ENCODE measurements at regions not wholly inside any gene's neighbourhood (a gene's known extent, or its start where the extent isn't known, plus 50 kb on each side); places are given as distances from the start of the nearest gene placed in this dataset.

DNA sequence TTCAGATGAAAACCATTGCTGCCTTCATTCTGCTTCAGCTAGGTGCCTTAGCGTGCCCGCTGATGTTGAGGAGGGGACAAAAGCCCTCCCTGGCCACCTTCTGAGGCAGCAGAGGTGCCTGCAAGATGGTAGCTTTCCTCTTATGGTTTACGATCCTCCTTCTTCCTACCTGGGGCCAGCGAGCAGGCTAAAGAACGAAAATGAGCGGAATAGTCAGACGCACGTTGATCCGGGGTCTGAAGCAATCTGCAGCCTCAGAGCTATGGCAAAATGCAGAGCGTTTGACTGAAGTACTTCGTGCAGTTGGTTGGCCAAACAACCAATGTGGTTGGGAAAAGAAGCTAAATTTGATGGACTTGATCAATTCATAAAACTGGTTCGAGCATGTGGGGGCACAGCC, 95.5 kb downstream of the GATA3 start:
- no peak for TF ChIP-seq POLR2A (IDR thresholded peaks at IDR 0.05)
- no peak for TF ChIP-seq POLR2AphosphoS5 (IDR thresholded peaks at IDR 0.05)
- TF ChIP-seq, protein P1, sequence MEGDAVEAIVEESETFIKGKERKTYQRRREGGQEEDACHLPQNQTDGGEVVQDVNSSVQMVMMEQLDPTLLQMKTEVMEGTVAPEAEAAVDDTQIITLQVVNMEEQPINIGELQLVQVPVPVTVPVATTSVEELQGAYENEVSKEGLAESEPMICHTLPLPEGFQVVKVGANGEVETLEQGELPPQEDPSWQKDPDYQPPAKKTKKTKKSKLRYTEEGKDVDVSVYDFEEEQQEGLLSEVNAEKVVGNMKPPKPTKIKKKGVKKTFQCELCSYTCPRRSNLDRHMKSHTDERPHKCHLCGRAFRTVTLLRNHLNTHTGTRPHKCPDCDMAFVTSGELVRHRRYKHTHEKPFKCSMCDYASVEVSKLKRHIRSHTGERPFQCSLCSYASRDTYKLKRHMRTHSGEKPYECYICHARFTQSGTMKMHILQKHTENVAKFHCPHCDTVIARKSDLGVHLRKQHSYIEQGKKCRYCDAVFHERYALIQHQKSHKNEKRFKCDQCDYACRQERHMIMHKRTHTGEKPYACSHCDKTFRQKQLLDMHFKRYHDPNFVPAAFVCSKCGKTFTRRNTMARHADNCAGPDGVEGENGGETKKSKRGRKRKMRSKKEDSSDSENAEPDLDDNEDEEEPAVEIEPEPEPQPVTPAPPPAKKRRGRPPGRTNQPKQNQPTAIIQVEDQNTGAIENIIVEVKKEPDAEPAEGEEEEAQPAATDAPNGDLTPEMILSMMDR (IDR thresholded peaks at IDR 0.05): no peak
- TF ChIP-seq EP300 (IDR thresholded peaks at IDR 0.05): no peak
- Histone ChIP-seq H3K4me3 (no peak overlapping the region), H3K4me1 (no peaks in the 10 kb centered on the region), H3K27me3 (no peaks in the 10 kb centered on the region), H3K36me3 (no peaks in the 10 kb centered on the region), H3K27ac (no peak overlapping the region), H3K9me3 (no peaks in the 10 kb centered on the region)
- 86 to 87% methylated on average over 12 of the region's 12 CpGs for WGBS, 2 donors
- DNase-seq: no peak
- intact Hi-C loops (cut with DNase I): no loop called here

DNA sequence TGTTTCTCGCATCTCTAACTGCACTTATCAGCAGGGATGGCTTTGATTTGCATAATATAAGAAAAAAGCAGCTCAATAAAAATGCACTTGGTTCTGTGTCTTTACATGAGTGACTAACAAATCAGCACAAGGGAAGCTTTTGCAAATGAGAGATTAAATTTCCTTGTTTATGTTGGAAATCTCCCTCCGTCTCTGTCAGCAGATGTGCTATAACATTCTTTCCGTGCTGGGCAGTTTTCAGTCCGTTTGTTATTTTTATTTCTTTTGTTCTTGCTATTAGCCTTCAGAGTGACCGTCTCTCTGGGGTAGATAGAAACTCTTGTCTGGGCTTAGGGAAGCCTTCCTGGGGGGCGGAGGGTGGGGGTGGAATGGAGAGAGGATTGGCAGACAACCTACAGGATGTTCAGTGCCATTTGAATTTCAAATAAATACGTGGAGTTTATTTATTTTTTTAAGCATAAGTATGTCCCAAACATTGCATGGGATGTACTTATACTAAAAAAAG, 96.0 kb downstream of the GATA3 start:
- TF ChIP-seq, protein P1 (IDR thresholded peaks at IDR 0.05): no peak
- TF ChIP-seq POLR2A (IDR thresholded peaks at IDR 0.05): no peak
- no peak for TF ChIP-seq POLR2AphosphoS5 (IDR thresholded peaks at IDR 0.05)
- no peak for TF ChIP-seq EP300 (IDR thresholded peaks at IDR 0.05)
- Histone ChIP-seq H3K27ac (no peak overlapping the region), H3K36me3 (no peaks in the 10 kb centered on the region), H3K4me3 (no peak overlapping the region), H3K27me3 (no peaks in the 10 kb centered on the region), H3K4me1 (no peaks in the 10 kb centered on the region), H3K9me3 (no peaks in the 10 kb centered on the region)
- intact Hi-C loops (cut with DNase I): no loop called here
- 76 to 78% methylated on average over 7 of the region's 7 CpGs for WGBS, 2 donors
- no peak for DNase-seq

DNA sequence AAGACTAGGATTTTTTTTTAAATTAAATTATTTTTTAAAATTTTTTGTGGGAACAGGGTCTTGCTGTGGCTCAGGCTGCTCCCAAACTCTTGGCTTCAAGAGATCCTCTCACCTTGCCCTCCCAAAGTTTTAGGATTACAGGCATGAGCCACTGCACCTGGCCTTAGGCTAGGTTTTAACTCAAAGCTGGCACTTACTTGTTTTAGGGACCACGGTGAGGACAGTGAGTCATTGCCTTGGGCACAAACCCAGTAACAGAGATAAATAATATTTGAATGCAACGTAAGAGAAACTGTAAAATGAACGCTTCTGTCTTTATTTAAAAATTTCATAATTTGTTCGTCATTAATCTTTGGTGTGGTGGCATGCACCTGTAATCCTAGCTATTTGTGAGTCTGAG, 96.6 kb downstream of the GATA3 start:
- H3K27me3 ChIP-seq: no peaks in the 10 kb centered on the region
- H3K4me3 ChIP-seq: no peak overlapping the region
- WGBS, 2 donors: 73 to 88% methylated on average over 4 of the region's 4 CpGs
- no peak for TF ChIP-seq EP300 (IDR thresholded peaks at IDR 0.05)
- TF ChIP-seq, protein P1 (IDR thresholded peaks at IDR 0.05): no peak
- H3K9me3 ChIP-seq: no peaks in the 10 kb centered on the region
- intact Hi-C loops (cut with DNase I): no loop called here
- no peak for DNase-seq
- no peaks in the 10 kb centered on the region for H3K36me3 ChIP-seq
- H3K27ac ChIP-seq: no peak overlapping the region
- no peaks in the 10 kb centered on the region for H3K4me1 ChIP-seq

DNA sequence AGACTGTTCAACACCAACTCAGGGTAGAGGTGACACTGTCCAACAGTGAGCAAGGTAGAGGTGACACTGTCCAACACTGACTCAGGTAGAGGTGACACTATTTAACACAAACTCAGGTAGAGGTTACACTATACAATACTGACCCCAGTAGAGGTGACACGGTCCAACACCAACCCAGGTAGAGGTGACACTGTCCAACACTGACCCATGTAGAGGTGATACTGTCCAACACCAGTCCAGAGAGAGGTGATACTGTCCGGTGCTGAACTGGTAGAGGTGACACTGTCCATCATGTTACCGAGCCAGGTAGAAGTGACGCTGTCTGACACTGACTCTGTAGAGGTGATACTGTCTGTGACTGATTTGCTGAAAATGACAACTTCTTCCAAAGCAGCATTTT, 102.4 kb downstream of the GATA3 start:
- intact Hi-C loops (cut with DNase I): no loop called here
- no peaks in the 10 kb centered on the region for H3K36me3 ChIP-seq
- 94 to 97% methylated on average over 4 of the region's 4 CpGs for WGBS, 2 donors
- no peak overlapping the region for H3K27ac ChIP-seq
- DNase-seq: no peak
- H3K4me1 ChIP-seq: no peaks in the 10 kb centered on the region
- TF ChIP-seq, protein P1 (IDR thresholded peaks at IDR 0.05): no peak
- no peak for TF ChIP-seq POLR2A (IDR thresholded peaks at IDR 0.05)
- TF ChIP-seq EP300 (IDR thresholded peaks at IDR 0.05): no peak
- no peaks in the 10 kb centered on the region for H3K27me3 ChIP-seq
- H3K4me3 ChIP-seq: no peak overlapping the region
- no peaks in the 10 kb centered on the region for H3K9me3 ChIP-seq
